H1 (cell line): ENCODE measurements at regions not wholly inside any gene's neighbourhood (a gene's known extent, or its start where the extent isn't known, plus 50 kb on each side); places are given as distances from the start of the nearest gene placed in this dataset.

Experiments used
- CTCF ChIA-PET: fragments of 300-600 bp; sonication (Branson Sonifier 250); formaldehyde crosslinking; loops from one replicate; lab custom pipeline; 2021; ENCODE audit not compliant: partially characterized antibody; lab: Charles Lee
- POLR2A ChIA-PET: fragments of 300-600 bp; sonication (Branson Sonifier 250); formaldehyde crosslinking; loops from one replicate; lab custom pipeline; 2021; ENCODE audit warnings: inconsistent platforms; ENCODE audit not compliant: partially characterized antibody; lab: Charles Lee
- DNase-seq, 2 experiments: peaks; one replicate each; pipeline versions ENCODE4 v3.0.0 to v3.0.0-alpha.2; 2010 to 2022; ENCODE audit warnings: low spot score in 2 of 2, low read depth in 1 of 2, mixed read lengths in 1 of 2
- FAIRE-seq: peaks from 2 replicates; lab custom pipeline; 2011; peaks lifted over from hg19 to GRCh38; lab: Jason Lieb, UNC
- H2AFZ ChIP-seq: 2 replicates; pipeline ENCODE4 v1.8.1; 2012; ENCODE audit warnings: low read length, inconsistent platforms
- H2AK5ac ChIP-seq: 2 replicates; pipeline ENCODE4 v1.6.1; 2013; ENCODE audit warnings: low read depth, low read length
- H2BK120ac ChIP-seq: replicated peaks from 2 replicates; pipeline ENCODE3; 2013; ENCODE audit warnings: low read depth, low read length, inconsistent platforms
- H2BK12ac ChIP-seq: 2 replicates; pipeline ENCODE4 v1.6.1; 2013; ENCODE audit warnings: low read depth, low read length
- H2BK15ac ChIP-seq: 2 replicates; pipeline ENCODE4 v1.6.1; 2013; ENCODE audit warnings: low read length
- H2BK20ac ChIP-seq: 2 replicates; pipeline ENCODE4 v1.6.1; 2013; ENCODE audit warnings: low read length
- H2BK5ac ChIP-seq: 2 replicates; pipeline ENCODE4 v1.6.1; 2013; ENCODE audit warnings: low read depth, low read length
- H3K14ac ChIP-seq: 2 replicates; pipeline ENCODE4 v1.6.1; 2013; ENCODE audit warnings: inconsistent platforms; ENCODE audit not compliant: insufficient read length
- H3K18ac ChIP-seq: 2 replicates; pipeline ENCODE4 v1.6.1; 2013; ENCODE audit warnings: low read length; ENCODE audit errors: extremely low read depth
- H3K23ac ChIP-seq: 2 replicates; pipeline ENCODE4 v1.6.1; 2013; ENCODE audit warnings: inconsistent platforms; ENCODE audit not compliant: insufficient read length
- H3K23me2 ChIP-seq: 2 replicates; pipeline ENCODE4 v1.6.1; 2013; ENCODE audit warnings: low read depth, low read length
- H3K27ac ChIP-seq: 2 replicates; pipeline ENCODE4 v1.6.1; 2011; ENCODE audit warnings: low read depth, low read length, inconsistent platforms
- H3K27me3 ChIP-seq, 4 experiments: replicated peaks in 1 of 4; 1 replicate in 1 of 4; 2 replicates in 3 of 4; pipeline versions ENCODE4 v1.6.1 to v1.8.1; 2011 to 2013; ENCODE audit warnings: low read length in 3 of 4, mild to moderate bottlenecking in 3 of 4, inconsistent platforms in 2 of 4, mixed read lengths in 2 of 4, moderate library complexity in 1 of 4; ENCODE audit not compliant: control insufficient read depth in 3 of 4, insufficient read depth in 3 of 4; ENCODE audit errors: extremely low read depth in 1 of 4
- H3K36me3 ChIP-seq, 4 experiments: 2 replicates each; pipeline versions ENCODE4 v1.6.1 to v1.8.1; 2011 to 2013; ENCODE audit warnings: mild to moderate bottlenecking in 4 of 4, low read length in 3 of 4, moderate library complexity in 2 of 4, control low read depth in 1 of 4, inconsistent platforms in 1 of 4; ENCODE audit not compliant: insufficient read depth in 4 of 4, control insufficient read depth in 2 of 4
- H3K4ac ChIP-seq: replicated peaks from 2 replicates; pipeline ENCODE3; 2013; ENCODE audit warnings: low read length, low read depth, mixed read lengths, inconsistent platforms; ENCODE audit not compliant: insufficient read length
- H3K4me1 ChIP-seq, 4 experiments: replicated peaks in 1 of 4; 1 replicate in 1 of 4; 2 replicates in 3 of 4; pipeline versions ENCODE4 v1.6.1 to v1.8.1; 2011 to 2013; ENCODE audit warnings: low read length in 3 of 4, inconsistent platforms in 2 of 4, mixed read lengths in 1 of 4; ENCODE audit not compliant: insufficient read depth in 4 of 4, control insufficient read depth in 3 of 4
- H3K4me2 ChIP-seq, 2 experiments: 2 replicates each; pipeline versions ENCODE4 v1.6.1 to v1.8.1; 2011 to 2013; ENCODE audit warnings: low read depth in 2 of 2, low read length in 2 of 2, control low read depth in 1 of 2, inconsistent platforms in 1 of 2, mild to moderate bottlenecking in 1 of 2; ENCODE audit not compliant: insufficient read depth in 1 of 2
- H3K4me3 ChIP-seq, 4 experiments: fragments of 200-600, 300-600 bp in 1 of 4; sonication (generic), shearing (Covaris generic), sonication (Bioruptor Twin) in 1 of 4; 2 replicates each; pipeline versions ENCODE4 v1.5.1 to v1.8.1; 2011 to 2016; ENCODE audit warnings: low read length in 4 of 4, low read depth in 3 of 4, control low read depth in 2 of 4, inconsistent platforms in 2 of 4, mild to moderate bottlenecking in 2 of 4, mixed read lengths in 1 of 4, moderate library complexity in 1 of 4; ENCODE audit not compliant: insufficient read depth in 2 of 4; ENCODE audit errors: extremely low read depth in 1 of 4
- H3K56ac ChIP-seq: replicated peaks from 2 replicates; pipeline ENCODE3; 2013; ENCODE audit warnings: low read depth, mild to moderate bottlenecking, mixed read lengths, low read length, inconsistent platforms; ENCODE audit not compliant: insufficient read length
- H3K79me1 ChIP-seq: 2 replicates; pipeline ENCODE4 v1.6.1; 2013; ENCODE audit warnings: low read depth, low read length, control low read depth
- H3K79me2 ChIP-seq, 2 experiments: 2 replicates each; pipeline versions ENCODE4 v1.6.1 to v1.8.1; 2012 to 2013; ENCODE audit warnings: low read length in 2 of 2, mild to moderate bottlenecking in 2 of 2, inconsistent platforms in 1 of 2; ENCODE audit not compliant: insufficient read depth in 2 of 2, control insufficient read depth in 1 of 2
- H3K9ac ChIP-seq, 4 experiments: replicated peaks in 1 of 4; 1 replicate in 1 of 4; 2 replicates in 3 of 4; pipeline versions ENCODE4 v1.6.1 to v1.8.1; 2011 to 2013; ENCODE audit warnings: low read depth in 3 of 4, low read length in 3 of 4, control low read depth in 2 of 4, mild to moderate bottlenecking in 2 of 4, moderate library complexity in 2 of 4, inconsistent platforms in 1 of 4; ENCODE audit errors: extremely low read depth in 1 of 4
- H3K9me3 ChIP-seq, 2 experiments: 2 replicates each; pipeline versions ENCODE4 v1.6.1 to v1.8.1; 2012 to 2013; ENCODE audit warnings: mild to moderate bottlenecking in 2 of 2, moderate library complexity in 2 of 2, control low read depth in 1 of 2, inconsistent platforms in 1 of 2, low read depth in 1 of 2, low read length in 1 of 2, mixed read lengths in 1 of 2; ENCODE audit not compliant: insufficient read depth in 2 of 2
- H4K20me1 ChIP-seq, 2 experiments: replicated peaks in 1 of 2; 2 replicates each; pipeline versions ENCODE3 to v1.8.1; 2011 to 2013; ENCODE audit warnings: inconsistent platforms in 2 of 2, low read length in 2 of 2, mild to moderate bottlenecking in 1 of 2; ENCODE audit not compliant: insufficient read depth in 2 of 2, control insufficient read depth in 1 of 2
- H4K5ac ChIP-seq: 2 replicates; pipeline ENCODE4 v1.6.1; 2013; ENCODE audit warnings: low read length, low read depth, mixed read lengths, inconsistent platforms; ENCODE audit not compliant: insufficient read length
- H4K8ac ChIP-seq: 2 replicates; pipeline ENCODE4 v1.8.0; 2013; ENCODE audit warnings: mild to moderate bottlenecking, moderate library complexity, low read length, inconsistent platforms; ENCODE audit not compliant: insufficient read depth; ENCODE audit errors: extremely low read depth
- H4K91ac ChIP-seq: replicated peaks from 2 replicates; pipeline ENCODE3; 2013; ENCODE audit warnings: low read length, mixed read lengths, inconsistent platforms; ENCODE audit not compliant: insufficient read length
- ASH2L ChIP-seq: fragments of 200-600, 300-600 bp; sonication (generic); IDR thresholded peaks from one replicate; pipeline ENCODE4 v1.7.1; 2017; ENCODE audit warnings: low read length
- CBX5 ChIP-seq: fragments of 300-800, 300-1000 bp; sonication (generic); IDR thresholded peaks from 2 replicates; pipeline ENCODE4 v1.7.1; 2016; ENCODE audit warnings: antibody characterized with exemption, low read length, low read depth
- HDAC6 ChIP-seq: IDR thresholded peaks from one replicate; pipeline ENCODE4 v1.7.1; 2012; ENCODE audit warnings: low read depth, mild to moderate bottlenecking, inconsistent platforms, low read length, moderate library complexity
- JUND ChIP-seq: IDR thresholded peaks from 2 replicates; pipeline ENCODE4 v1.6.1; 2011; ENCODE audit warnings: mild to moderate bottlenecking, improper control_type of control experiment, low read length
- NANOG ChIP-seq: IDR thresholded peaks from 2 replicates; pipeline ENCODE4 v1.6.1; 2011; ENCODE audit warnings: low read length, low read depth, mild to moderate bottlenecking, inconsistent platforms; ENCODE audit not compliant: insufficient read depth, poor library complexity, severe bottlenecking
- POLR2AphosphoS5 ChIP-seq: IDR thresholded peaks from 2 replicates; pipeline ENCODE4 v1.6.1; 2011; ENCODE audit warnings: low read depth, low read length
- SIRT6 ChIP-seq: IDR thresholded peaks from one replicate; pipeline ENCODE4 v1.7.1; 2012; ENCODE audit warnings: low read length, inconsistent platforms
- SP2 ChIP-seq: IDR thresholded peaks from 2 replicates; pipeline ENCODE4 v1.6.1; 2012; ENCODE audit warnings: mild to moderate bottlenecking, low read length, inconsistent platforms
- SP4 ChIP-seq: IDR thresholded peaks from 2 replicates; pipeline ENCODE4 v1.6.1; 2012; ENCODE audit warnings: low read length, inconsistent platforms
- TBP ChIP-seq: IDR thresholded peaks from 2 replicates; pipeline ENCODE4 v1.6.1; 2011; ENCODE audit warnings: low read depth, low read length, improper control_type of control experiment
- WGBS, 2 experiments: shearing (Covaris generic) in 1 of 2; methylation state at CpG; one replicate each; pipeline versions ENCODE4 v1.1.6 to v1.1.7; 2013 to 2015; ENCODE audit warnings: low lambda C conversion rate in 2 of 2, mixed read lengths in 2 of 2, inconsistent platforms in 1 of 2, low coverage in 1 of 2, missing lambda C conversion rate in 1 of 2; ENCODE audit not compliant: insufficient replicate concordance in 2 of 2, insufficient coverage in 1 of 2, insufficient read length in 1 of 2; ENCODE audit errors: extremely low coverage in 1 of 2, missing lambda C conversion rate in 1 of 2; 5-methylcytosine and 5-hydroxymethylcytosine counted together

- Histone ChIP-seq H4K5ac (no peak overlapping the region), H2BK20ac (no peak overlapping the region), H3K27ac (no peak overlapping the region), H2BK15ac (no peak overlapping the region), H3K4me1 (no peaks in the 10 kb centered on the region), H3K9me3 (no peaks in the 10 kb centered on the region), H3K4me3 (no peak overlapping the region), H3K23me2 (no peaks in the 10 kb centered on the region; the same call in 1 of the 2 replicates), H4K20me1 (no peaks in the 10 kb centered on the region), H2BK120ac (no peak overlapping the region), H3K79me1 (no peaks in the 10 kb centered on the region), H3K18ac (no peak overlapping the region), H2BK12ac (no peak overlapping the region), H4K91ac (no peak overlapping the region), H3K36me3 (no peaks in the 10 kb centered on the region), H3K4me2 (no peak overlapping the region), H3K14ac (no peak overlapping the region), H2AFZ (no peak overlapping the region), H2AK5ac (no peak overlapping the region), H3K9ac (no peak overlapping the region), H2BK5ac (no peak overlapping the region), H3K27me3 (no peaks in the 10 kb centered on the region), H3K56ac (no peak overlapping the region), H3K4ac (no peak overlapping the region), H3K79me2 (no peaks in the 10 kb centered on the region), H4K8ac (no peak overlapping the region), H3K23ac (no peak overlapping the region)
- ChIA-PET POLR2A (no interaction called here), CTCF (interaction anchor here (1.5 kb wide), 1 partner anchor 94 kb away, joined by 5 read pairs; no protein-coding TSS in a partner anchor)
- FAIRE-seq (no peak), DNase-seq (no peak)
- WGBS, 2 experiments = 88% methylated on average over 4 of the region's 4 CpGs; no CpG with 5 or more reads in 1 of the 2 experiments
- no peak for TF ChIP-seq HDAC6
- TF ChIP-seq JUND = no peak
- no peak for TF ChIP-seq NANOG
- no peak for TF ChIP-seq POLR2AphosphoS5
- no peak for TF ChIP-seq SP2
- no peak for TF ChIP-seq TBP
- TF ChIP-seq ASH2L = no peak
- TF ChIP-seq SIRT6 = no peak
- no peak for TF ChIP-seq SP4
- no peak for TF ChIP-seq CBX5
Observed at GRCh38 chr13:39967199-39967959, 311.9 kb downstream of the COG6 start.
